ENCODE measurements at regions not wholly inside any gene's neighbourhood (a gene's known extent, or its start where the extent isn't known, plus 50 kb on each side); places are given as distances from the start of the nearest gene placed in this dataset.
A peak's percentile ranks its signal among the peaks of the same experiment; 100 is the strongest.

DNA sequence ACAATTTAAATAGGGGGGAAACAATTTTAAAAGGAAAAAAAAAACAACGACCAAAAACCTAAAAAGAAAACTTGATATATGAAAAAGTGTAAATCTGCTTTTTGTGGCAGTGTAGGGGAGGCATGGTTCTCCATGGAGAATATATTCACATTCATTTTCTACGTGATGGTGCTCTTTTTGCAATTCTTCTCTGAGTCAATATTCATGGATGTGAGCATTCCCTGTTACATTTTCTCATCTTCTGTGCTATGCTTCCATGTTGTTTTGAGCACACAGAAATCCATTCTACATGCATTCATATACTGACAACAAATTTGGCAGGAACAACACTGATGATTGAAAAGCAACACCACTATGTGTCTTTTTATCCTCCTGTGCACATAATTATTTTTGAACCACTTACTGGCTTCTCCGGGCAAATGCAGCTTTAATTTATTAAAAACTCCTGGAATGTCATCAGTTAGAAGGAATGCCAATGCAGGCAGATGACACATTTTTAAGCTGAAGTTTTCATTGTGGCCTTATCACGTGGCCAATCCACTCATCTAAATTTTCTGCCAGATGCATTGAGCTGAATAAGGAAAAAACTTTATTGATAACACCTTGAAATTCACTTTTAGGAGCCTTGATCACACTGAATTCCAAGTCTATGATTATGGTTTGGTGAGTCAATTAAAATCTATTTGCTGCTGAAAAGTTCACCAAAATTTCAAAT lies 590.6 kb downstream of the NUF2 start:
- DNase-seq (ENCODE audit: insufficient read length, low spot score) = no peak
- no peak for FAIRE-seq
- no peak for TF ChIP-seq POLR2A (IDR thresholded peaks at IDR 0.05; ENCODE audit: low read depth, low read length)
- TF ChIP-seq PAX5 (IDR thresholded peaks at IDR 0.05; ENCODE audit: insufficient read depth, low read length, severe bottlenecking) = no peak
- no peak for TF ChIP-seq TAF1 (IDR thresholded peaks at IDR 0.05; ENCODE audit: low read depth, low read length)
- no peak for TF ChIP-seq POLR2AphosphoS5 (IDR thresholded peaks at IDR 0.05; ENCODE audit: low read depth, low read length)
- TF ChIP-seq POU2F2 (IDR thresholded peaks at IDR 0.05; ENCODE audit: low read depth, low read length) = no peak
- no peak for TF ChIP-seq SPI1 (IDR thresholded peaks at IDR 0.05; ENCODE audit: low read depth, low read length)

- DNase-seq (ENCODE audit: insufficient read length, low spot score) = no peak
- FAIRE-seq = no peak
- TF ChIP-seq POU2F2 (IDR thresholded peaks at IDR 0.05; ENCODE audit: low read depth, low read length) (no peak), PAX5 (IDR thresholded peaks at IDR 0.05; ENCODE audit: insufficient read depth, low read length, severe bottlenecking) (no peak), TAF1 (IDR thresholded peaks at IDR 0.05; ENCODE audit: low read depth, low read length) (no peak), POLR2A (IDR thresholded peaks at IDR 0.05; ENCODE audit: low read depth, low read length) (no peak), POLR2AphosphoS5 (IDR thresholded peaks at IDR 0.05; ENCODE audit: low read depth, low read length) (no peak), SPI1 (IDR thresholded peaks at IDR 0.05; ENCODE audit: low read depth, low read length) (no peak; the same call in 1 of the 2 replicates)
These were observed 593.1 kb downstream of the NUF2 start for GRCh38 chr1:163914785-163915413.

- peak; percentile 43 for FAIRE-seq
- TF ChIP-seq PAX5 (IDR thresholded peaks at IDR 0.05; ENCODE audit: insufficient read depth, low read length, severe bottlenecking) (no peak), POU2F2 (IDR thresholded peaks at IDR 0.05; ENCODE audit: low read depth, low read length) (no peak), SPI1 (IDR thresholded peaks at IDR 0.05; ENCODE audit: low read depth, low read length) (no peak), POLR2A (IDR thresholded peaks at IDR 0.05; ENCODE audit: low read depth, low read length) (no peak), POLR2AphosphoS5 (IDR thresholded peaks at IDR 0.05; ENCODE audit: low read depth, low read length) (no peak), TAF1 (IDR thresholded peaks at IDR 0.05; ENCODE audit: low read depth, low read length) (no peak)
- no peak for DNase-seq (ENCODE audit: insufficient read length, low spot score)
These were observed 601.0 kb downstream of the NUF2 start for GRCh38 chr1:163922743-163923201.

- FAIRE-seq = no peak
- no peak for TF ChIP-seq POU2F2 (IDR thresholded peaks at IDR 0.05; ENCODE audit: low read depth, low read length)
- no peak for TF ChIP-seq SPI1 (IDR thresholded peaks at IDR 0.05; ENCODE audit: low read depth, low read length)
- no peak for TF ChIP-seq PAX5 (IDR thresholded peaks at IDR 0.05; ENCODE audit: insufficient read depth, low read length, severe bottlenecking)
- TF ChIP-seq POLR2AphosphoS5 (IDR thresholded peaks at IDR 0.05; ENCODE audit: low read depth, low read length) = no peak
- no peak for TF ChIP-seq POLR2A (IDR thresholded peaks at IDR 0.05; ENCODE audit: low read depth, low read length)
- no peak for TF ChIP-seq TAF1 (IDR thresholded peaks at IDR 0.05; ENCODE audit: low read depth, low read length)
- DNase-seq (ENCODE audit: insufficient read length, low spot score) = no peak
These were observed 602.3 kb downstream of the NUF2 start for GRCh38 chr1:163924041-163924440.

GRCh38 chr1:163927493-163927892 lies 605.7 kb downstream of the NUF2 start:
- no peak for FAIRE-seq

GRCh38 chr1:163928069-163928468 lies 606.3 kb downstream of the NUF2 start:
- TF ChIP-seq POLR2AphosphoS5 (IDR thresholded peaks at IDR 0.05; ENCODE audit: low read depth, low read length) (no peak), POLR2A (IDR thresholded peaks at IDR 0.05; ENCODE audit: low read depth, low read length) (no peak), POU2F2 (IDR thresholded peaks at IDR 0.05; ENCODE audit: low read depth, low read length) (no peak), TAF1 (IDR thresholded peaks at IDR 0.05; ENCODE audit: low read depth, low read length) (no peak), SPI1 (IDR thresholded peaks at IDR 0.05; ENCODE audit: low read depth, low read length) (no peak), PAX5 (IDR thresholded peaks at IDR 0.05; ENCODE audit: insufficient read depth, low read length, severe bottlenecking) (no peak)
- DNase-seq (ENCODE audit: insufficient read length, low spot score) (no peak), FAIRE-seq (no peak)

More at GRCh38 chr1:163927493-163927892, 605.7 kb downstream of the NUF2 start:
- TF ChIP-seq PAX5 (IDR thresholded peaks at IDR 0.05; ENCODE audit: insufficient read depth, low read length, severe bottlenecking) (no peak), POLR2AphosphoS5 (IDR thresholded peaks at IDR 0.05; ENCODE audit: low read depth, low read length) (no peak), POLR2A (IDR thresholded peaks at IDR 0.05; ENCODE audit: low read depth, low read length) (no peak), SPI1 (IDR thresholded peaks at IDR 0.05; ENCODE audit: low read depth, low read length) (no peak), POU2F2 (IDR thresholded peaks at IDR 0.05; ENCODE audit: low read depth, low read length) (no peak), TAF1 (IDR thresholded peaks at IDR 0.05; ENCODE audit: low read depth, low read length) (no peak)
- DNase-seq (ENCODE audit: insufficient read length, low spot score) = no peak

- FAIRE-seq (no peak), DNase-seq (ENCODE audit: insufficient read length, low spot score) (no peak)
- no peak for TF ChIP-seq PAX5 (IDR thresholded peaks at IDR 0.05; ENCODE audit: insufficient read depth, low read length, severe bottlenecking)
- 0 out of 2 replicates have a peak, but pooled peaks have one; percentile 4 for TF ChIP-seq SPI1 (IDR thresholded peaks at IDR 0.05; ENCODE audit: low read depth, low read length)
- TF ChIP-seq POLR2A (IDR thresholded peaks at IDR 0.05; ENCODE audit: low read depth, low read length) = no peak
These were observed 606.9 kb downstream of the NUF2 start for GRCh38 chr1:163928651-163929050.

GRCh38 chr1:163932901-163933300 lies 611.1 kb downstream of the NUF2 start:
- DNase-seq (ENCODE audit: insufficient read length, low spot score) (no peak), FAIRE-seq (no peak)
- TF ChIP-seq POLR2A (IDR thresholded peaks at IDR 0.05; ENCODE audit: low read depth, low read length) (no peak), PAX5 (IDR thresholded peaks at IDR 0.05; ENCODE audit: insufficient read depth, low read length, severe bottlenecking) (no peak), TAF1 (IDR thresholded peaks at IDR 0.05; ENCODE audit: low read depth, low read length) (no peak), POU2F2 (IDR thresholded peaks at IDR 0.05; ENCODE audit: low read depth, low read length) (no peak), SPI1 (IDR thresholded peaks at IDR 0.05; ENCODE audit: low read depth, low read length) (no peak), POLR2AphosphoS5 (IDR thresholded peaks at IDR 0.05; ENCODE audit: low read depth, low read length) (no peak)

- TF ChIP-seq SPI1 (IDR thresholded peaks at IDR 0.05; ENCODE audit: low read depth, low read length) (no peak), PAX5 (IDR thresholded peaks at IDR 0.05; ENCODE audit: insufficient read depth, low read length, severe bottlenecking) (no peak), POLR2AphosphoS5 (IDR thresholded peaks at IDR 0.05; ENCODE audit: low read depth, low read length) (no peak), POLR2A (IDR thresholded peaks at IDR 0.05; ENCODE audit: low read depth, low read length) (no peak), TAF1 (IDR thresholded peaks at IDR 0.05; ENCODE audit: low read depth, low read length) (no peak), POU2F2 (IDR thresholded peaks at IDR 0.05; ENCODE audit: low read depth, low read length) (no peak)
- FAIRE-seq (no peak), DNase-seq (ENCODE audit: insufficient read length, low spot score) (no peak)
These were observed 611.7 kb downstream of the NUF2 start for GRCh38 chr1:163933437-163933836.
